Adrenal gland (tissue), 5 donors: ENCODE measurements at regions not wholly inside any gene's neighbourhood (a gene's known extent, or its start where the extent isn't known, plus 50 kb on each side); places are given as distances from the start of the nearest gene placed in this dataset.

ENCODE experiments used
- CTCF ChIP-seq, 6 experiments: fragments of 450-650 bp in 4 of 6; fragments of 200-600 bp in 2 of 6; sonication (generic) in 1 of 6; IDR thresholded peaks; 1 replicate in 5 of 6; 2 replicates in 1 of 6; pipeline versions ENCODE4 v1.5.1 to v1.8.0; 2016 to 2021; ENCODE audit warnings: antibody characterized with exemption in 6 of 6, mild to moderate bottlenecking in 2 of 6, moderate library complexity in 1 of 6
- POLR2A ChIP-seq, 2 donors: fragments of 450-650 bp; IDR thresholded peaks; one replicate each; pipeline ENCODE4 v1.6.1; 2017; ENCODE audit warnings: antibody characterized with exemption in 2 of 2, mild to moderate bottlenecking in 2 of 2, moderate library complexity in 1 of 2
- donor health status: DM: no; HTN: no; CAD: no.

- TF ChIP-seq CTCF (IDR thresholded peaks at IDR 0.05) (no peak), POLR2A (IDR thresholded peaks at IDR 0.05) (no peak)
Observed at GRCh38 chr1:29524285-29525065, 288.2 kb downstream of the PTPRU start.
